Hypothalamus (tissue), 51 donors: ENCODE measurements at regions not wholly inside any gene's neighbourhood (a gene's known extent, or its start where the extent isn't known, plus 50 kb on each side); places are given as distances from the start of the nearest gene placed in this dataset.

Source experiments
- DNase-seq, 51 donors: peaks; one replicate each; lab custom pipeline; 2025; lab: John Stamatoyannopoulos, UW

DNA sequence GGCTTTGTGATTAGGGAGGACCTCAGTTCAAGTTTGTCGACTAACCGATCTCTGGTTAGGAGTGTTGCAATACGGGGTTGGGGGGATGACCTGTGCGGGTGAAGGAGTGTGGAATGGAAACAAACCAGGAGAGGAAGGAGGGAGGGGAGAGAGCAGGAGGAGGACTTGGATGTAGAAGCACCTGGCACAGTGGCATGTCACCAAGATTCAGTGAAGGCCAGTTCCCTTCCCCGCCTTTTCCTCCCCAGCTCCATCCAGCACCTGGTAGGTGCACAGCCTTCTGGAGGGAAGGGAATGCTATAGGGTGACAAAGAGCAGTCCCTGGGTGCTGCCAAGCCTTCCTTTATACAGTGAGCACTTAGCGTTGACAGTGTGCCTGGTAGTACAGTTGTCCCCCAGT, 107.4 kb upstream of the CRHR1 start:
- DNase-seq = no peak

DNA sequence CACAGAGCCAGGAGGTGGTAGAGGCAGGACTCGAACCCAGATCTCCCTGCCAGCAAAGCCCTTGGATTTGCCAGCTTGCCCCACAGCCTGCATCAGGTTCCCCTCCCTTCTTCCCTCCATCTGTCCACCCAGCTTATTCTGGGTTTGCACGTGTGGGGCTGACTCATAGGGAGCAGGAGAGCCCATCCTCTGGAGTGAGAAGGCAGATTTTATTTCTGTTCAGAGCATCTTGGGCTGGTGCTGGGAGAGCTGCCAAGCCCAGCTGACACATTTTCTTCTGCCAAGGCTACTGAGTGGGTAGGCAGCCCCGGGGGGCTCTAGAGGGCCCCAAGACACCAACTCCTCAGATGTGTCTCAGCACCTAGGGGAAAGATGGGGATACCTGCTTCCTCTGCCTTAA, 106.3 kb upstream of the CRHR1 start:
- DNase-seq = peak in 1 of 51 donors; percentile 51

DNA sequence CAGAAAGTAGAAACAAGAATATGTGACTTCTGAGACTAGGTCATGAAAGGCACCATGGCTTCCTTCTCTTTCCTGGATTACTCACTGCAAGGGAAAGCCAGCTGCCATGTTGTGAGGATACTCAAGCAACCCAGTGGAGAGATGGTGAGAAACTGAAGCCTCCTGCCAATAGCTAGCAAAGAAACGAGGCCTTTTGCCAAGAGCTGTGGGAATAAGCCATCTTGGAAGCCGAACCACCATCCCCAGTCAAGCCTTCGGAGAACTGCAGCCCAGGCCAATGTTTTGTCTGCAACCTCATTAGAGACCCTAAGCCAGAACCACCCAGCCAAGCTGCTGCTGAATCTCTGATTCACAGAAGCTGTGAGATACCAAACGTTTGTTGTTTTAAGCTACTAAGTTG, 104.7 kb upstream of the CRHR1 start:
- no peak for DNase-seq

DNA sequence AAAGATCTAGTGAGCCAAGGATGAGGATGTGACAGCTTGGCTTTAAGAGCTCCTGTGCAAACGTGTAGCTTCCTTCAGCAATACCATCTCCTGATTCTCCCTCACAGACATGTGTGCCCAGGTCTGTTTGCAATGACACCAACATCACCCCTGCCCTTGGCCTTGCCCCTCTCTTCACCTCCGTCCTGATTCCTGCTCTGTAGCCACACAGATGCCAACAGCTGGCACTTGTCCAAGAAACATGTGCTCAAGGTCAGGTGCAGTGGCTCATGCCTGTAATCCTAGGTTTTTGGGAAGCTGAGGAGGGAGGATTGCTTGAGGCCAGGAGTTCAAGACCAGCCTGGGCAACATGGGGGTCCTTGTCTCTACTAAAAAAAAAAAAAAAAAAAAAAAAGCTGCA, 103.8 kb upstream of the CRHR1 start:
- DNase-seq = no peak

DNA sequence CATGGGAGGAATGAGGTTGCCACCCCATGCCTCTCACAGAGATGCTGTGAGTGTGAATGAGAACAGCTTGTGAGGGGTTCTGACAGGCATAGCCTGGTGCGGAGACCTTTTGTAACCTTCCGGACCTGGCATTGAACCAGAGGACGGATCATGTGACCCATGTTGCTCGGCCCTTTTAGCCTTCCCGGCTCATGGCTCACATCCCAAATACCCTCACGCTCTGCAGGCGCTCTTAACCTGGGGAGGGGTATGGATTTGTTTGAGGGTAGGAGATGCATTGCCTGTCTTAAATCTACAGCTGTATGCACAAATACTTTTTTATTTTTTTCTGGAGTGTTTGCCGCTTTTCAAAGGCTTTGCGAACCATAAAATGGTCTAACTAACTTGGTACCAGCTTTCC, 102.4 kb upstream of the CRHR1 start:
- DNase-seq = peak in 1 of 51 donors; percentile 1

GRCh38 chr17:45686250-45686649, 97.9 kb upstream of the CRHR1 start:
- DNase-seq = no peak

- DNase-seq = no peak
Observed at GRCh38 chr17:45687594-45687993, 96.5 kb upstream of the CRHR1 start.

DNA sequence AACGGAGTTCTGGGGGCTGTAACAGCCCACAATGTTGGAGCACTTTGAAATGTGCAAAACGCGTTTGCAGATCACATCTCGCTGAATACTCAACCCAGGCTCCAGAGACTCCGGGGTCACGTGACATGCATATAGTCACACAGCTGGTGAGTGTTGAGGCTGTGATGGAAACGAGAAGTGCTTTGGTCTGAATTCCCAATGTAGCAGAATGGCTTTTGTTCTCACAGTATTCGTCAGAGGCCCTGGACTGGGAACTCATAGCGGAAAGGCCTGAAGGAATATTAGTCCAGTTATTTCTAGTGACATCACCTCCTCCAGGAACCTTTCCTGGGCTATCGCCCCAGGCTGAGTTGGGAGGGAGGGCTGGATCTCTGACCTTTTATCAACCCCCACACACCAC, 95.8 kb upstream of the CRHR1 start:
- DNase-seq = peak in 11 of 51 donors; percentile 1 to 42 (median 6)

DNA sequence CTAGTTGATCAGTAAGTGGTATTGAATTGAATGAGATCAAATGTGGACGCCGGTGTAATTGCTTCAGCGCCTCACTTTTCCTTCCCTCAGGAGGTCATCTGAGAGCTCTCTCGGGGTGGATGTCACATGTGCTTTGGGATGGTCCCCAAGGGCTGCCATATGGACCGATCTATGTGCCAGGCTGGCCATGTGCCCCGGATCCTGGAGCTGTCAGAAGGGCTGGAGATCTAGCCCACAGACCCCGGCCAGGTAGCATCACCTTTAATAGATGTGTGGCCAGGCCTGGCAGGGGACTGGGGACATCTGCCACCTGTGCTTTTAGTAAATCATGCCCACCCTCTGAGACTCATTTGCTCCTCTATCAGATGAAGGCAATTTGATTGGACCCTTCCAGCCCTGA, 95.3 kb upstream of the CRHR1 start:
- DNase-seq = no peak

- DNase-seq = no peak
Observed at GRCh38 chr17:45689451-45689850, 94.7 kb upstream of the CRHR1 start.

DNA sequence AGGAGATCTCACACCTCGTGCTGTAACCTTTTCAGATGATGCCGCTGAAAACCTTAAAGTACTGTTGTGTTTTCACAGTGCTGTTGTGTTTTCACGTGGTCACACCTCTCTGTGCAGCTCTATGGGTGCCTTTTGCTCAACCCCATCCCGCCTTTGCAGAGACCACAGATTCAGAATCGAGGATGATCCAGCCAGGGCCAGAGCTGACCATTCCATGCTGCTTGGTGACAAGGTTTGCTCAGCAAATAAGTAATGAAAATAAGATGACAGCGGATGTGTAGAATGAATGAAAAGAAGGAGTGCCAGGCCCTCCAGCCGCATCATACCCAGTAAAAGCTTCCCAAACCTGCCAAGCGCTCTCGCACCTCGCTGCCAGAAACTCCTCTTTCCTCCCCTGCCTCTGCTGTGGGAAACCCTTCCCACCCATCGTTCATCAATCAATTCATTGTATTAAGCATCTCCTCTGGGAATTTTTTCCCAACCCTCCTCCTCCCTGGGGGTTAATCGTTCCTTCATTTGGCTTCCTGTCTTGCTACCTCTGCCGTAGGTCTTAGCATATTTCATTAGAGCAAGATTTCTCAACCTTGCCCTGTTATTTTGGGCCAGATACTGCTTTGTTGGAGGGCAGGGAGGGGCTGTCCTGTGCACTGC, 93.4 kb upstream of the CRHR1 start:
- no peak for DNase-seq

GRCh38 chr17:45692661-45693060, 91.5 kb upstream of the CRHR1 start:
- DNase-seq = no peak

- DNase-seq = no peak
Observed at GRCh38 chr17:45693792-45694191, 90.3 kb upstream of the CRHR1 start.

DNA sequence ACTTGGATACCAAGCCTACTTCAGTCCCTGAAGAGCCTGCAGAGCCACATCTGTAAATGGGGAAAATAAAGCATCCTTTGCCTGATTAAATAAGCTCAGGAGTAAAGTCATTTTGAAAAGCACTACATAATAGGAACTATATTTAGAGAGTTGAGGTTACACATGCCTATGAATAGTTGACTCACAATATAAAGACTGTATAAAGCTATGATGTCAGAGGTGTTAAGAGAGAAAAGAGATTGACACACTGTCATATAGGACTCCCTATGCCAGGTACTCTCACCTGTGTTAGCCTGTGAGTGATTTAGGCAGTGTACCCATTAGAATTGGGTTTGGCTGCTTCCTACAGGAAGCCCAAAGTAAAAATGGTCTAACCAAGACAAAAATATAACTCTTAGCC, 87.7 kb upstream of the CRHR1 start:
- no peak for DNase-seq

- no peak for DNase-seq
Observed at GRCh38 chr17:45697076-45697475, 87.0 kb upstream of the CRHR1 start.

DNA sequence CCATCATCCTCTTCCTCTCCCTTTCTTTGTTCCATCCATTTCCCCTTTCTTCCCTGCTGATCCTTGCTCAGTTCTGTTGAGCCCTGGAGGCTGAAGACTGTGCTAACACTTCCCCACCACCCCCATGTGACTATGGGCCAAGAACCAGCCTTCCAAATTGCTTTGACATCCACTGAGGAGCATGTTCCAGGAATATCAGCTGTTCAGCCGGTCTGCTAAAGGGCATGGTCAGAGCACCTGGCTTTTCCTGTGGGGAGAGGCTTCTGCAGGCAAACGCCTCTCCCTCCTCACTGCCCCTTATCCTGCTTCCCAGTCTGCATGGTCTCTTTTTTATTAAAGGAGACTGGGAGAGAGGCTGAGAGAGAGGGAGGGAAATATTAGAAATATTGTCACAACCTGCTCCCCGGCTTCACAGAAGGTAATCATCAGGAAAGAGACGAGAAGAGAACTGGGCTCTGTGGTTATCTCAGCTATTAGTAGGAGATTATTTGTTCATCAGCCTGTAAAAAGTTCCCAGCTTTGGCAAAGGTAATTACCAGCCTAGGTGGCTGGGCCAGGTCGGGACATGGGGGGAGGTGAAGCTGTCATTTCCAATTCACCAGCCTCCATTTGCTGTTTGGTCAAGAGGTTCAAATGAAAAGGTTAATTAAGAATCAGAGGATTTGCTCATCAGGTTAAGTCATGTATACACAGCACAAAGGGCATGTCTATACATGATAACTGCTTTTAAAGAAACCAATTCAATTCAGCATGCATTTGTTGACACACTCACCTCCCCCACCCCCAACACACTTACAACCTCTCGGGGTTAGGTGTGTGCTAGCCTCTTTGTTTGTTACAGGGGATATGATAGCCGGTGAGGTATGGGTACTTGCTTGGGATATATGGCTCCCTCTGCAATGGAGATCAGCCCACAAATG, 83.7 kb upstream of the CRHR1 start:
- no peak for DNase-seq

DNA sequence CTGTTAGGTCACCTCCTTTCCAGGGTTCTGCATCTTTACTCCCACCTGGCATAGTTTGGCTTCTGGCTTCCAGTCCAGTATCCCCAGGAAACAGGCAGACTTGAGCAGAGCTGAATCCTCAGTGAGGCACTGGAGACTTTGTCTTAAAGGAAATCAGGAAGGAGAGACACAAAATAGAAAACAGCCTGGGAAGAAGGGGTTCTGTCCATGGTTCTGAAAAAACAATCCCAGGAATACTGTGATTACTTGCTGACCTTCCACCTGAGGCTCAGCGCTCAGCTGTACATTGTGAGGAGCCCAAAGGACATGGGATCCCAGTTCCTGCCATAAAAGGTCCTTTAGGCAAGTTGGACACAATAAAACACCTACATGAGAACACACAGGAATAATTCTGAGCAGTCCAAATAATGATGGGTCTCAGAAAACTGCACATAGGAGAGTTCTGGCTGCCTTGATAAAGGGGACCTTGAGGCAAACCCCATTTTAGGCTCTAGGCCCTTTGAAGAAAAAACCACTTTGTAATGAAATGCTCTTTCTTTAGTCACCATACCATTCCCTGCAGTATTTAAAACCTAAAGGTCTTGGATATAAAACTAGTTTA, 81.4 kb upstream of the CRHR1 start:
- DNase-seq = no peak

DNA sequence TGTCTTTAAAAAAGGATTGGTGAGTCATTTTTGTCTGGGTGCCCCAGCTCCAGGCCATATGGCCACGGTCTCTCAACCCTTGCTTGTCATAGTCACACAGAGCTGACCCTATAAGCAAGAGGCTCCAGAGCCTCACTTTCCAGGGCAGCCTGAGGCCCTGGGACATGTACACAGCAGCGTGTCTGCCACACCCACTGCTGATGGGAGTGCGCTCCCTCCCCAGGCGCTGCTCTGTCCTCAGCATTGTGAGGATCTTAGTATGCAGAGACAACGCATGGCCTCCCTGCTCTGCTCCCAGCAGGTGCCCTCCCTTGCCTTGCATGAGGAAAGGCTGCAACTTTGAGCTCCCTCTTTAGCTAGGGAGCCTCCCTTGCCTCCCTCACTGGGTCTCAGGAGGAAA, 80.8 kb upstream of the CRHR1 start:
- DNase-seq = peak in 2 of 51 donors; percentile 19 to 26

- peak in 1 of 51 donors; percentile 19 for DNase-seq
Observed at GRCh38 chr17:45703806-45704205, 80.3 kb upstream of the CRHR1 start.

GRCh38 chr17:45704251-45704650, 79.9 kb upstream of the CRHR1 start:
- DNase-seq = no peak

DNA sequence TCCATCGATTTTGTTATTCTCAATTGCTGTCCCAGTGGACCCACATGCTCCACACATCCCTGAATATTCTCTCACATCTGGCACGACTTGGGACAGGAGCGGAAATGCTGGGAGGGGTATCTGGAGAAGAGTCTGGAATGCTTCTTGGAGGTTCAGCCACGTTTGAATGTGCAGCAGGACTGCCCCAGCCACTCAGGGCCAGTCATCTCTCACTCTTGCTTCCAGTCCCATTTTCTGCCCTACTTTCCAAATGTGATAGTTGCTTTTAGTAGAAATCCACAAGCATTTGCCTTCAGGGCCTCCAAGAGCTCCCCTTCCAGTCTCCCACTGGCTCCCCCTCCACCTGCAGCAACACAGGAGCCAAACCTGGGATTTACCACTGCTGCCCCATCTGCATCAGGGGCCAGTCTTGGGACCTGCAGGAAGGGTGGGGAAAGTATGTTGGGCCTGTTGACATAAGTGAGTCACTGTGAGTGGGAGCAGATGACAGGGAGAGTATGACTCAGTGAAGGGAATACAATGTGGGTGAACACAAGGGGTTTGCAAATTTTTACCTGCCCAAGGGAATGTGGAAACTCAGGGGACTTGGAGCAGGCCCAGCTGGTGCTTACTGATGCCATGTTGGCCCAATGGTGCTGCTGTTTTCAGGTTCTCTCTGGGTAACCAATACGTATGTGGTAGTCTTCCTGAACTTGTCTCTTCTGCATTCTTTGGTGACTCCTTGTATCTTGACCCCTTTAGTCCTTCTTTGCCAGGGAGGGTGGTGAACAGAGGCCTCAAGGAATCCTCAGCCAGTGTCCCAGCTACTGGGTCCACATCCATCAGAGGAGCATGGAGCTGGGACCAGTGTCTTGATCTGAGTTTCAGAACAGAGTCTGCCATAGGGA, 78.8 kb upstream of the CRHR1 start:
- DNase-seq = peak in 2 of 51 donors; percentile 8 to 21
